Liver (tissue), 8 donors: ENCODE measurements at regions not wholly inside any gene's neighbourhood (a gene's known extent, or its start where the extent isn't known, plus 50 kb on each side); places are given as distances from the start of the nearest gene placed in this dataset.

ENCODE experiments used
- DNase-seq: peaks from one replicate; pipeline ENCODE4 v3.0.0-alpha.2; 2017; ENCODE audit warnings: low spot score
- H3K27ac ChIP-seq, 2 donors: one replicate each; pipeline ENCODE4 v1.7.0; 2013; ENCODE audit warnings: inconsistent platforms in 2 of 2, low read length in 2 of 2, control low read depth in 1 of 2, low read depth in 1 of 2, mild to moderate bottlenecking in 1 of 2
- H3K27me3 ChIP-seq, 4 donors: one replicate each; pipeline versions ENCODE4 v1.6.1 to v1.7.0; 2013; ENCODE audit warnings: low read length in 3 of 4, inconsistent platforms in 1 of 4, mild to moderate bottlenecking in 1 of 4, moderate library complexity in 1 of 4; ENCODE audit not compliant: control insufficient read depth in 4 of 4, insufficient read depth in 4 of 4
- H3K36me3 ChIP-seq, 4 donors: one replicate each; pipeline versions ENCODE4 v1.6.1 to v1.7.0; 2013; ENCODE audit warnings: low read length in 3 of 4, mild to moderate bottlenecking in 3 of 4, low read depth in 1 of 4, moderate library complexity in 1 of 4; ENCODE audit not compliant: control insufficient read depth in 4 of 4, insufficient read depth in 3 of 4
- H3K4me1 ChIP-seq, 4 donors: one replicate each; pipeline versions ENCODE4 v1.6.1 to v1.7.0; 2013; ENCODE audit warnings: low read length in 3 of 4, mild to moderate bottlenecking in 3 of 4, moderate library complexity in 1 of 4; ENCODE audit not compliant: control insufficient read depth in 4 of 4, insufficient read depth in 4 of 4
- H3K4me3 ChIP-seq, 3 donors: one replicate each; pipeline versions ENCODE4 v1.6.1 to v1.7.0; 2013; ENCODE audit warnings: low read length in 3 of 3, control low read depth in 1 of 3, low read depth in 1 of 3, mild to moderate bottlenecking in 1 of 3
- H3K9ac ChIP-seq, 2 donors: one replicate each; pipeline ENCODE4 v1.7.0; 2013; ENCODE audit warnings: low read length in 2 of 2, mild to moderate bottlenecking in 2 of 2, moderate library complexity in 2 of 2, control low read depth in 1 of 2, low read depth in 1 of 2
- H3K9me3 ChIP-seq, 4 donors: one replicate each; pipeline versions ENCODE4 v1.6.1 to v1.7.0; 2013; ENCODE audit warnings: low read length in 3 of 4; ENCODE audit not compliant: control insufficient read depth in 4 of 4
- ATF3 ChIP-seq: IDR thresholded peaks from 2 replicates; pipeline ENCODE4 v1.6.1; 2016; ENCODE audit warnings: antibody characterized with exemption
- CTCF ChIP-seq: fragments of 150-350 bp; IDR thresholded peaks from 2 replicates; pipeline ENCODE4 v1.5.1; 2017; ENCODE audit warnings: improper control_type of control experiment, low read depth, low read length; ENCODE audit not compliant: missing input control
- EGR1 ChIP-seq, 2 donors: IDR thresholded peaks; 2 replicates each; pipeline ENCODE4 v1.6.1; 2016 to 2018; ENCODE audit warnings: antibody characterized with exemption in 2 of 2, low read depth in 2 of 2
- FOXA1 ChIP-seq: IDR thresholded peaks from 2 replicates; pipeline ENCODE4 v1.6.1; 2016; ENCODE audit warnings: antibody characterized with exemption
- FOXA2 ChIP-seq: IDR thresholded peaks from 2 replicates; pipeline ENCODE4 v1.6.1; 2016; ENCODE audit warnings: antibody characterized with exemption
- GABPA ChIP-seq, 2 donors: IDR thresholded peaks in 1 of 2; conservative IDR thresholded peaks in 1 of 2; 2 replicates each; pipeline ENCODE4 v1.6.1; 2016; ENCODE audit warnings: antibody characterized with exemption in 2 of 2, mild to moderate bottlenecking in 1 of 2, moderate library complexity in 1 of 2
- HNF4A ChIP-seq, 2 donors: conservative IDR thresholded peaks; 2 replicates each; pipeline ENCODE4 v1.6.1; 2016; ENCODE audit warnings: antibody characterized with exemption in 2 of 2, mild to moderate bottlenecking in 2 of 2
- HNF4G ChIP-seq: IDR thresholded peaks from 2 replicates; pipeline ENCODE4 v1.6.1; 2016; ENCODE audit warnings: antibody characterized with exemption
- JUND ChIP-seq, 2 donors: IDR thresholded peaks; 2 replicates each; pipeline ENCODE4 v1.6.1; 2016; ENCODE audit warnings: antibody characterized with exemption in 2 of 2
- MAX ChIP-seq: IDR thresholded peaks from 2 replicates; pipeline ENCODE4 v1.6.1; 2016; ENCODE audit warnings: antibody characterized with exemption
- NR2F2 ChIP-seq: IDR thresholded peaks from 2 replicates; pipeline ENCODE4 v1.6.1; 2016; ENCODE audit warnings: antibody characterized with exemption
- RAD21 ChIP-seq, 2 donors: IDR thresholded peaks; 2 replicates each; pipeline ENCODE4 v1.6.1; 2016; ENCODE audit warnings: antibody characterized with exemption in 2 of 2, mild to moderate bottlenecking in 2 of 2
- REST ChIP-seq: IDR thresholded peaks from 2 replicates; pipeline ENCODE4 v1.6.1; 2016; ENCODE audit warnings: antibody characterized with exemption, mild to moderate bottlenecking
- SP1 ChIP-seq: IDR thresholded peaks from 2 replicates; pipeline ENCODE4 v1.6.1; 2018; ENCODE audit warnings: antibody characterized with exemption, mild to moderate bottlenecking
- TAF1 ChIP-seq: conservative IDR thresholded peaks from 2 replicates; pipeline ENCODE4 v1.6.1; 2016; ENCODE audit warnings: antibody characterized with exemption, mild to moderate bottlenecking
- YY1 ChIP-seq: IDR thresholded peaks from 2 replicates; pipeline ENCODE4 v1.6.1; 2016; ENCODE audit warnings: antibody characterized with exemption, mild to moderate bottlenecking
- ZBTB33 ChIP-seq: IDR thresholded peaks from 2 replicates; pipeline ENCODE4 v1.6.1; 2016; ENCODE audit warnings: antibody characterized with exemption
- WGBS: extraction: QIAGEN DNeasy Blood & Tissue Kit; methylation state at CpG from one replicate; pipeline ENCODE4 v1.1.7; 2013; 5-methylcytosine and 5-hydroxymethylcytosine counted together
- donor health status: healthy.
- donor health status: healthy.
- donor health status: healthy.
- donor health status: healthy.
- donor health status: healthy.

GRCh38 chr10:7033031-7033430 lies 377.8 kb downstream of the SFMBT2 start:
- no peak overlapping the region for H3K27ac ChIP-seq
- 76% methylated on average over 1 of the region's 1 CpG for WGBS
- H3K4me3 ChIP-seq, result no peak overlapping the region
- no peaks in the 10 kb centered on the region for H3K27me3 ChIP-seq
- TF ChIP-seq FOXA2 (no peak), GABPA (IDR thresholded peaks at IDR 0.05 in 1 of 2, conservative IDR thresholded peaks at IDR 0.05 in 1 of 2) (no peak), CTCF (no peak), TAF1 (no peak), EGR1 (IDR thresholded peaks at IDR 0.05; ENCODE audit: low read depth in 2 of 2) (no peak)
- DNase-seq, result no peak
- no peak overlapping the region for H3K9ac ChIP-seq
- no peaks in the 10 kb centered on the region for H3K4me1 ChIP-seq
- H3K36me3 ChIP-seq, result no peaks in the 10 kb centered on the region
- H3K9me3 ChIP-seq, result no peaks in the 10 kb centered on the region

GRCh38 chr10:7030134-7030855 lies 380.5 kb downstream of the SFMBT2 start:
- no peaks in the 10 kb centered on the region for H3K36me3 ChIP-seq
- H3K27ac ChIP-seq, result no peak overlapping the region
- no peak overlapping the region for H3K4me3 ChIP-seq
- no peaks in the 10 kb centered on the region for H3K9me3 ChIP-seq
- no peak overlapping the region for H3K9ac ChIP-seq
- H3K4me1 ChIP-seq, result no peaks in the 10 kb centered on the region
- H3K27me3 ChIP-seq, result no peaks in the 10 kb centered on the region
- 83% methylated on average over 5 of the region's 5 CpGs for WGBS
- TF ChIP-seq GABPA (IDR thresholded peaks at IDR 0.05 in 1 of 2, conservative IDR thresholded peaks at IDR 0.05 in 1 of 2), result no peak
- TF ChIP-seq RAD21 (IDR thresholded peaks at IDR 0.05), result no peak
- no peak for TF ChIP-seq HNF4G
- no peak for TF ChIP-seq FOXA2
- no peak for TF ChIP-seq YY1
- no peak for TF ChIP-seq JUND (IDR thresholded peaks at IDR 0.05)
- TF ChIP-seq HNF4A (conservative IDR thresholded peaks at IDR 0.05), result no peak
- no peak for TF ChIP-seq REST
- TF ChIP-seq MAX, result no peak
- no peak for TF ChIP-seq SP1
- TF ChIP-seq TAF1, result no peak
- TF ChIP-seq EGR1 (IDR thresholded peaks at IDR 0.05; ENCODE audit: low read depth in 2 of 2), result no peak
- no peak for TF ChIP-seq NR2F2
- no peak for TF ChIP-seq CTCF
- no peak for TF ChIP-seq FOXA1
- no peak for TF ChIP-seq ATF3
- TF ChIP-seq ZBTB33, result no peak
- DNase-seq, result no peak
